Loucy (cell line): ENCODE measurements at regions not wholly inside any gene's neighbourhood (a gene's known extent, or its start where the extent isn't known, plus 50 kb on each side); places are given as distances from the start of the nearest gene placed in this dataset.
"Not testable (repeated sequence)": the region's sequence is repeated elsewhere in the genome, so short reads cannot be mapped to it uniquely, and the experiment has no call there.

Experiments
- H2AFZ ChIP-seq: fragments of 200-600 bp; sonication (generic); 2 replicates; pipeline ENCODE4 v1.6.0; 2016; ENCODE audit warnings: antibody characterized with exemption, mild to moderate bottlenecking, low read length, moderate library complexity
- H3F3A ChIP-seq: fragments of 200-600 bp; 2 replicates; pipeline ENCODE4 v1.6.0; 2016; ENCODE audit warnings: antibody characterized with exemption, low read depth, mild to moderate bottlenecking
- H3K27me3 ChIP-seq: fragments of 200-600 bp; sonication (generic); 2 replicates; pipeline ENCODE4 v1.6.1; 2014; ENCODE audit warnings: low read length, mild to moderate bottlenecking; ENCODE audit not compliant: insufficient read depth, poor library complexity, severe bottlenecking
- H3K36me3 ChIP-seq: fragments of 200-600 bp; sonication (generic); 2 replicates; pipeline ENCODE4 v1.6.1; 2016; ENCODE audit warnings: low read length; ENCODE audit not compliant: insufficient read depth
- H3K4me1 ChIP-seq: fragments of 200-600 bp; sonication (generic); 2 replicates; pipeline ENCODE4 v1.5.1; 2014; ENCODE audit warnings: low read length, mild to moderate bottlenecking; ENCODE audit not compliant: insufficient read depth, poor library complexity, severe bottlenecking
- H3K4me2 ChIP-seq: fragments of 200-600 bp; sonication (generic); 2 replicates; pipeline ENCODE4 v1.6.0; 2014; ENCODE audit warnings: antibody characterized with exemption, low read length, low read depth, mild to moderate bottlenecking; ENCODE audit not compliant: poor library complexity, severe bottlenecking
- H3K4me3 ChIP-seq: fragments of 200-600 bp; sonication (generic); 2 replicates; pipeline ENCODE4 v1.5.1; 2014; ENCODE audit warnings: low read length, mild to moderate bottlenecking, mixed read lengths; ENCODE audit not compliant: poor library complexity, severe bottlenecking
- H3K79me2 ChIP-seq: fragments of 200-600 bp; sonication (generic); 2 replicates; pipeline ENCODE4 v1.6.1; 2014; ENCODE audit warnings: low read length; ENCODE audit not compliant: insufficient read depth
- H3K9ac ChIP-seq: fragments of 200-600 bp; sonication (generic); 2 replicates; pipeline ENCODE4 v1.6.0; 2014; ENCODE audit warnings: mild to moderate bottlenecking, low read depth, low read length, moderate library complexity; ENCODE audit not compliant: poor library complexity, severe bottlenecking
- H3K9me2 ChIP-seq: fragments of 200-600 bp; sonication (generic); replicated peaks from 2 replicates; pipeline ENCODE4 v1.6.1; 2016; ENCODE audit warnings: low read depth, low read length, mixed read lengths
- H3K9me3 ChIP-seq: fragments of 200-600 bp; sonication (generic); 2 replicates; pipeline ENCODE4 v1.6.1; 2014; ENCODE audit warnings: mild to moderate bottlenecking, antibody characterized with exemption, low read length, low read depth; ENCODE audit not compliant: insufficient read depth
- H4K20me1 ChIP-seq: fragments of 200-600 bp; sonication (generic); 2 replicates; pipeline ENCODE4 v1.6.0; 2014; ENCODE audit warnings: antibody characterized with exemption, low read length, mild to moderate bottlenecking; ENCODE audit not compliant: insufficient read depth, poor library complexity, severe bottlenecking
- EZH2phosphoT487 ChIP-seq: fragments of 200-600 bp; IDR thresholded peaks from 2 replicates; pipeline ENCODE4 v1.6.1; 2018; ENCODE audit warnings: antibody characterized with exemption, mild to moderate bottlenecking, moderate library complexity, borderline replicate concordance
- TF ChIP-seq, protein P1 (sequence below): fragments of 200-600 bp; sonication (generic); conservative IDR thresholded peaks from 2 replicates; pipeline ENCODE4 v1.5.1; 2014; ENCODE audit warnings: mild to moderate bottlenecking, antibody characterized with exemption, low read length

DNA sequence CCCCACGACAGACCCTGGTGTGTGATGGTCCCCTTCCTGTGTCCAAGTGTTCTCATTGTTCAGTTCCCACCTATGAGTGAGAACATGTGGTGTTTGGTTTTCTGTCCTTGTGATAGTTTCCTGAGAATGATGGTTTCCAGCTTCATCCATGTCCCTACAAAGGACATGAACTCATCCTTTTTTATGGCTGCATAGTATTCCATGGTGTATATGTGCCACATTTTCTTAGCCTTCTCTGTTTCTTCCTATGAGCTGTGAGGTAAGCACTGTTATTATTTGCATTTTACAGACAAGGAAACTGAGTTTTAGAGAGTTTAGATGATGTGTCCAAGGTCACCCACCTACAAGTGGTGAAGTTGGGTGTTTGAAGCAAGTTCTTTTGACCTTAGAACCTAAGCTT lies 51.1 kb upstream of the BNC1 start:
- not testable (repeated sequence) for H2AFZ ChIP-seq, H3K27me3 ChIP-seq, H3K9me2 ChIP-seq, H3K79me2 ChIP-seq, H3K36me3 ChIP-seq, H3K4me3 ChIP-seq, H3F3A ChIP-seq, H3K4me1 ChIP-seq, H3K4me2 ChIP-seq, H3K9me3 ChIP-seq, H4K20me1 ChIP-seq, H3K9ac ChIP-seq

DNA sequence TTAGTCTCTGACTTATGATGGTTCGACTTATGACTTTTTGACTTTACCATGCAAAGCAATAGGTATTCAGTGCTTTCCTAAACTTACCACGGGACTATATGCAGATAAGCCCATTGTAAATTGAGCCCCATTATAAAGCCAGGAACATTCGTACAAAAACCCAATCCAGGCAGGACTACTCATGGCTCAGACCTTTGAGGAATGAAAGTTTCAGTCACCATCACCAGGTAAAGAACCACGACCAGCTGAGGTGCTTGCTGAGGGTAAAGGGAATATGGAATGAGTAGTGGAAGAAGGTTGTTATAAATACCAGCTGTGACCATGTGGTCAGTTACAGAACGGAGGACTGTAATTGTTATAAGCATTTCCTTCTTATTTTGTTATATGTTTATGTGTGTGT lies 54.9 kb upstream of the BNC1 start:
- Histone ChIP-seq H3F3A (no peaks in the 10 kb centered on the region), H3K4me3 (no peak overlapping the region), H3K79me2 (no peaks in the 10 kb centered on the region), H4K20me1 (no peaks in the 10 kb centered on the region), H3K9me2 (no peaks in the 10 kb centered on the region), H3K27me3 (no peaks in the 10 kb centered on the region), H3K9ac (no peak overlapping the region), H3K36me3 (no peaks in the 10 kb centered on the region), H3K4me2 (no peak overlapping the region), H3K9me3 (no peaks in the 10 kb centered on the region), H3K4me1 (no peaks in the 10 kb centered on the region), H2AFZ (no peak overlapping the region)
- no peak for TF ChIP-seq EZH2phosphoT487
- TF ChIP-seq, protein P1, sequence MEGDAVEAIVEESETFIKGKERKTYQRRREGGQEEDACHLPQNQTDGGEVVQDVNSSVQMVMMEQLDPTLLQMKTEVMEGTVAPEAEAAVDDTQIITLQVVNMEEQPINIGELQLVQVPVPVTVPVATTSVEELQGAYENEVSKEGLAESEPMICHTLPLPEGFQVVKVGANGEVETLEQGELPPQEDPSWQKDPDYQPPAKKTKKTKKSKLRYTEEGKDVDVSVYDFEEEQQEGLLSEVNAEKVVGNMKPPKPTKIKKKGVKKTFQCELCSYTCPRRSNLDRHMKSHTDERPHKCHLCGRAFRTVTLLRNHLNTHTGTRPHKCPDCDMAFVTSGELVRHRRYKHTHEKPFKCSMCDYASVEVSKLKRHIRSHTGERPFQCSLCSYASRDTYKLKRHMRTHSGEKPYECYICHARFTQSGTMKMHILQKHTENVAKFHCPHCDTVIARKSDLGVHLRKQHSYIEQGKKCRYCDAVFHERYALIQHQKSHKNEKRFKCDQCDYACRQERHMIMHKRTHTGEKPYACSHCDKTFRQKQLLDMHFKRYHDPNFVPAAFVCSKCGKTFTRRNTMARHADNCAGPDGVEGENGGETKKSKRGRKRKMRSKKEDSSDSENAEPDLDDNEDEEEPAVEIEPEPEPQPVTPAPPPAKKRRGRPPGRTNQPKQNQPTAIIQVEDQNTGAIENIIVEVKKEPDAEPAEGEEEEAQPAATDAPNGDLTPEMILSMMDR: no peak

DNA sequence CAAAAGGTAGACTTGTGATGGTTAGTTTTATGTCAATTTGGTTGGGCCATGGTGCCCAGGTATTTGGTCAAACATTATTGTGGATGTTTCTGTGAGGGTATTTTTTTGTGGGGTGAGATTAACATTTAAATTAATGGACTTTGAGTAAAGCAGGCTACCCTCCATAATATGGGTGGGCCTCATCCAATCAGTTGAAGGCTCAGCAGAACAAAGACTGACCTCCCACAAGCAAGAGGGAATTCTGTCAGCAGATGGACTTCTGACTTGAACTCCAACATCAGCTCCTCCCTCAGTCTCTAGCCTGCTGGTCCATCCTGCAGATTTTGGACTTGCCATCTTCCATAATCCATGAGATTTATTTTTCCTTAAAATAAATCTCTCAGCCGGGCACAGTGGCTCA lies 55.6 kb upstream of the BNC1 start:
- H3K9me2 ChIP-seq: no peaks in the 10 kb centered on the region
- no peak overlapping the region for H3K4me3 ChIP-seq
- no peak overlapping the region for H3K9ac ChIP-seq
- no peaks in the 10 kb centered on the region for H3K9me3 ChIP-seq
- H3F3A ChIP-seq: no peaks in the 10 kb centered on the region
- H4K20me1 ChIP-seq: no peaks in the 10 kb centered on the region
- no peaks in the 10 kb centered on the region for H3K27me3 ChIP-seq
- H3K79me2 ChIP-seq: no peaks in the 10 kb centered on the region
- H3K36me3 ChIP-seq: no peaks in the 10 kb centered on the region
- TF ChIP-seq EZH2phosphoT487: no peak
- TF ChIP-seq, protein P1: no peak
- H3K4me1 ChIP-seq: no peaks in the 10 kb centered on the region
- H3K4me2 ChIP-seq: no peak overlapping the region
- H2AFZ ChIP-seq: no peak overlapping the region

DNA sequence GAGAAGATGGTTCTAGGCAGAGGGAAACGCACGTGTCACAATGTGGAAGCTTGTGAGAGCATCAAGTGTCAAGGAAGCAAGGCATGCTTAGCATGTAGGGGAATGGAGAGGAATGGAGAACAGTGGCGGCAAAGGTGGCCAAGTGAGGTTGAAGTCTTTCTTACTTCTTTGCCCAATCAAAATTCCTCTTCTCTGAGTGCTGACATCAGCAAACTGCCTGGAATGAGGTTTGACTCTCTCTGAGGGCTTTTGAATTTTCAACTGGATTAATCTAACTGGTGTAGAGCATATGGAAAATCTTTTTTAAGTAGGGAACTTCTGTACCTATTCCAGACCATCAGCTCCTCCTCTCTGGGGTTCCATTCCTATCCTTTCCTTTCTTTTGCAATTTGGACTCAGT lies 61.9 kb upstream of the BNC1 start:
- Histone ChIP-seq H3K9me2 (no peaks in the 10 kb centered on the region), H3K27me3 (no peaks in the 10 kb centered on the region), H3K4me3 (no peak overlapping the region), H3K36me3 (no peaks in the 10 kb centered on the region), H3K4me2 (no peak overlapping the region), H2AFZ (no peak overlapping the region), H4K20me1 (no peaks in the 10 kb centered on the region), H3K79me2 (no peaks in the 10 kb centered on the region), H3K9ac (no peak overlapping the region), H3K4me1 (no peaks in the 10 kb centered on the region), H3K9me3 (no peaks in the 10 kb centered on the region), H3F3A (no peaks in the 10 kb centered on the region)
- TF ChIP-seq, protein P1: no peak
- TF ChIP-seq EZH2phosphoT487: no peak
